Caki2 (cell line): ENCODE measurements at regions not wholly inside any gene's neighbourhood (a gene's known extent, or its start where the extent isn't known, plus 50 kb on each side); places are given as distances from the start of the nearest gene placed in this dataset.
"Not testable (repeated sequence)": the region's sequence is repeated elsewhere in the genome, so short reads cannot be mapped to it uniquely, and the experiment has no call there.

ENCODE experiments used
- DNase-seq: peaks from one replicate; pipeline ENCODE4 v3.0.0-alpha.2; 2015; ENCODE audit warnings: low read depth
- in situ Hi-C: cut with HindIII; loops from 2 replicates; pipeline ENCODE4 v1.10.0; 2016; ENCODE audit warnings: low sequenced_read_pairs, low pct_unique_long_range_greater_than_20kb, mixed read lengths

- no peak for DNase-seq
- in situ Hi-C loops = no loop called here
Measured at GRCh38 chr13:50616101-50616500, 227.4 kb downstream of the DLEU7 start.

GRCh38 chr13:50617134-50617721 lies 226.3 kb downstream of the DLEU7 start:
- peak; percentile 50 for DNase-seq
- in situ Hi-C loops = no loop called here

GRCh38 chr13:50618206-50618605 lies 225.3 kb downstream of the DLEU7 start:
- DNase-seq = no peak
- in situ Hi-C loops = no loop called here

DNA sequence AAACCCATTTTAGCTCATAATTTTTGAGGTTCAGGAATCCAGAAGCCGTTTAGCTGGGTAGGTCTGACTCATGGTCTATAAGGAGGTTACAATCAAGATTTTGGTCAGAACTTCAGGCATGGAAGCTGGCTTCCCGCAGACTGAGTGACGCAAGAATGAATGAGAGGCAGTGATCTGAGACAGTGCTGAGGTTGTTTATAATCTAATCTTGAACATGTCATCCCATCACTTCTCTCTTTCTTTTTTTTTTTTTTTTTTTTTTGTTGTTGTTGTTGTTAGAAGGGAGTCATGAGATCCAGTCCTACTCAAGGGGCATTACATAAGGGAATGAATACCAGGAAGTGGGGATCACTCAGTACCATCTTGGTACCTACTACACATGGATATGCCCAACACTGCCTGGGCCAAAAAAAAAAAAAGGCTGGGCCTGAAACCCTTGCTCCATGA lies 217.4 kb downstream of the DLEU7 start:
- in situ Hi-C loops = no loop called here
- peak; percentile 65 for DNase-seq

GRCh38 chr13:50627111-50627510 lies 216.4 kb downstream of the DLEU7 start:
- no peak for DNase-seq
- in situ Hi-C loops = no loop called here

DNA sequence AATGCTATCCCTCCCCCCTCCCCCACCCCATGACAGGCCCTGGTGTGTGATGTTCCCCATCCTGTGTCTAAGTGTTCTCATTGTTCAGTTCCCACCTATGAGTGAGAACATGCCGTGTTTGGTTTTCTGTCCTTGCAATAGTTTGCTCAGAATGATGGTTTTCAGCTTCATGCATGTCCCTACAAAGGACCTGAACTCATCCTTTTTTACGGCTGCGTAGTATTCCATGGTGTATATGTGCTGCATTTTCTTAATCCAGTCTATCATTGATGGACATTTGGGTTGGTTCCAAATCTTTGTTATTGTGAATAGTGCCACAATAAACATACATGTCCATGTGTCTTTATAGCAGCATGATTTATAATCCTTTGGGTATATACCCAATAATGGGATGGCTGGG lies 215.0 kb downstream of the DLEU7 start:
- in situ Hi-C loops = not testable (repeated sequence)

GRCh38 chr13:50629497-50629896 lies 214.0 kb downstream of the DLEU7 start:
- DNase-seq = no peak
- in situ Hi-C loops = no loop called here

More for the DNA sequence above, 215.0 kb downstream of the DLEU7 start:
- not testable (repeated sequence) for DNase-seq

DNA sequence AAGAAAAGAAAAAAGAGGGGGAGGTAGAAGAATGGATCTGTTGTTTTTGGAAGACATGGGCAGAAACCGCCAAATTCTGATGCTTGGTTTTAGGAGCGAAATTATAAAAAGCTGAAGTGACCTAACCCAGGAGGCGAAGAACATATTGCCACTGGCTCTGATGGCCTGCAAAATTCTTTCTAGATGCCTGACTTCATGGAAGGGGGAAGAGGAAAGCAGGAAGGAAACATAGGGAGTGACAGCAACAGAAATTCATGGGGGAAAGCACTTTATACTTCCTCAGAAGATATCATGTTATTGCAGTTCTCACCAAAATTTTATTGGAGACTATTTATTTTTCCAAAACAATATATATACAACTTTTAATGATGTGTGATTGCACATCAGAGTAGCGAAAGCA lies 213.5 kb downstream of the DLEU7 start:
- in situ Hi-C loops = no loop called here
- DNase-seq = no peak

DNA sequence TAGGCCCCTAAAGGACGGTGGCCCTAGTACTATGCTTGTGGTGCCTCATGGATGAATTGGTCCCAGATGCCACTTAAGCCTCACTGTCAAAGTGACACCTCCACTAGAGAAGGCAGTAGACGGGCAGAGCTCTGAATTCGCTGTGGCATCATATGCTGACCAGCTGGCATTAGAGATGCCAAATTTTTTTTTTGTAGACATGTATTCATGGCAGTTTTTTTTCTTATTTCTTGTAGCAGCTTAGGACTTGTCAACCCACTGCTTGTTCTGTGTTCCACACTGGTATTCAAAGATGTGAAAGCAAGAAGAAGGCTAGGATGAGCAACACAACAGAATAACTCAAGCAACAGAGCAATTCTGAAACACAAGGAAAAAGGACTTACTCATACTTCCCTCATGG lies 212.5 kb downstream of the DLEU7 start:
- in situ Hi-C loops = no loop called here
- DNase-seq = no peak

GRCh38 chr13:50634339-50634738 lies 209.2 kb downstream of the DLEU7 start:
- in situ Hi-C loops = no loop called here
- DNase-seq = no peak

- in situ Hi-C loops = no loop called here
- no peak for DNase-seq
Measured at GRCh38 chr13:50635504-50635903, 208.0 kb downstream of the DLEU7 start.

DNA sequence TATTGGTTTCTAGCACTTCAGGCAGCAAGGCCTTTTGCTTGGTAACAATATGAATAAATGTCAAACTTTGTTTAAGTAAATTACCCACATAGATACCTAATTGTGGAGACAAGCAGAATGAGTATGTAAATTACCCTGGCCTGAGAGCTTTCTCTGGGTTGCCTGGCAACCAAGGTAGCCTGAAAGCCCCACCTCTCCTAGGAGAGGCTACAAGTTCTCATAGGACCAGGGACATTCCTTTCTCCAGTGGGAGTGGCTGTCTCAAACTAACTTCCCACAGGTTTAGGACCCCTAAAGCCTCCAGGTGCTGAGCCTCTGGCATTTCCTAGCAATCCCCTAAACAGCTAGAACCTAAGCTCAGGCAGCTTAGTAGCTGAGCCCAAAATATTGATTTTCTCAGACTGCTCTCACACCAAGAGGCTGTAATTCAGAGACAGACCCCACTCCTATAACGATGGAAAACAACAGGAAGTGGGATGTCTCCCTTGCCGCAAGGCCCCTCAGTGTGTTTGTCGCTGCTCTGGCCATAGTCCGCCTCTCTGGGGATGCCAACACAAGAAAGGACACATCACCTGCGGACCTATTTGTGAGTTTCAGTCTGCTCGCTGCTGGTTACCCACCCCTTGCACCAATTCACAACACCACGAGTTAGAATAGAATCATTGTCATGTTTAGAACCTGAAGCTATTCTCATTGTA lies 207.3 kb downstream of the DLEU7 start:
- in situ Hi-C loops = no loop called here
- DNase-seq = no peak

GRCh38 chr13:50643060-50643459 lies 200.4 kb downstream of the DLEU7 start:
- in situ Hi-C loops = no loop called here
- DNase-seq = no peak

DNA sequence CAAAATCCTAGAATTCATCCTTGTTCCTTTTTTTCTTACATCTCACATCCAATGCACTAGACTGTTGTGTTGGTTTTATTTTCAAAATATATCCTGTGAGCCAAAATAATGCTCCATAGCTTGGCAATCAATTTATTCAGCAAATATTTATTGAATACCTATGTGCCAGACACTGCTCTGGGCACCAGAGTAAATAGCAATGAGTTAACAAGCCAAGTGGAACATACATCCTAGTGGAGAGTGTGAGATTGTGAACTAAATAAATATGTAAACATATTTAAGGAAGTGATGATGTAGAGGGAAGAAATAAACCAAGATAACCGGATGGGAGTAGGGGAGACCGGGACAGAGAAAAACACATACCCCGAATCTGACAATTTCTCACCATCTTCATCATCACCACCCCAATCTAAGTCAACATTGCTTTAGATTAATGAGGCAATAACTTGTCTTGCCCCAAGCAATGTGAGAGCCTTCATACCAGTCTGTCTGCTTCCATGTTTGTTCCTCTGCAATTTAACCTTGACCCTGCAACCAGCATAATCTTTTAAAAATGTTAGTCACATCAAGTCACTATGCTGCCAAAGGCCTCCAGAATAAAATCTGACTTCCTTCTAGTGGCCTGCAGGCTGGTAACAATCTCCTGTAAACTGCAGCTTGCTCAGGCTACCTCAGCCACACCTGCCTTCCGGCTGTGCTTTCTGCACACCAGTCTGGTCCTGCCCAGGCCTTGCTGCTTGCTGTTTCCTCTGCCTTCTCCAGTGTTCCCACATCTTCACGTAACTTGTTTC lies 199.2 kb downstream of the DLEU7 start:
- in situ Hi-C loops = no loop called here
- no peak for DNase-seq

- no peak for DNase-seq
- in situ Hi-C loops = no loop called here
Measured at GRCh38 chr13:50645092-50645491, 198.4 kb downstream of the DLEU7 start.

DNA sequence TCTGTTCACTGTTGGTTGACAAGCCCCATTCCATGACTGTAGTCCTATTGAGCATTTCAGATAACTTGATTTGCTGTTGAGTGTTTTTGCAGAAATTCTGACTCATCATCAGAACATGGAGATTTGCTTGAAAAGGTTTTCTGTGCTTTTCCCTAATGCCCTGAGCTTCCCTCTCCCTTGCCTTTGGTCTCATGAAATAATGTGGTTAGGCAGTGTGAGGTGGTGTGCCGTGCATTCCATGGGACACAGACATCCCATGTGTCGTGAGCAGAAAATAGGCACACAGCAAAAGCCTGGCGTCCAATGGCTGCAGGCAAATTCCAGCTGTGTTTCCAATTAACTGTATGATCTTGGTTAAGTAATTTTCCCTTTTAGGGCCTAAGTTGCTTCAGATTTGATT lies 197.4 kb downstream of the DLEU7 start:
- in situ Hi-C loops = no loop called here

DNA sequence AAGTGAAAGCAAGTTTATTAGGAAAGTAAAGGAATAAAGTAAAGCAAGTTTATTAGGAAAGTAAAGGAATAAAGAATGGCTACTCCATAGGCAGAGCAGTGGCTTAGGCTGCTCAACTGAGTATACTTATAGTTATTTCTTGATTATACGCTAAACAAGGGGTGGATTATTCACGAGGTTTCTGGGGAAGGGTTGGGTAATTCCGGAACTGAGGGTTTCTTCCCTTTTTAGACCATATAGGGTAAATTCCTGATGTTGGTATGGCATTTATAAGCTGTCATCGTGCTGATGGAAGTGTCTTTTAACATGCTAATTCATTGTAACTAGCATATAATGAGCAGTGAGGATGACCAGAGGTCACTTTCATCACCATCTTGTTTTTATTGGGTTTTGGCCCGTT lies 194.3 kb downstream of the DLEU7 start:
- in situ Hi-C loops = no loop called here

More for the DNA sequence above, 197.4 kb downstream of the DLEU7 start:
- no peak for DNase-seq

GRCh38 chr13:50650592-50651504 lies 192.6 kb downstream of the DLEU7 start:
- in situ Hi-C loops = no loop called here
- no peak for DNase-seq

More for the DNA sequence above, 194.3 kb downstream of the DLEU7 start:
- DNase-seq = no peak
